Upper lobe of left lung (tissue), 6 donors: ENCODE measurements at regions not wholly inside any gene's neighbourhood (a gene's known extent, or its start where the extent isn't known, plus 50 kb on each side); places are given as distances from the start of the nearest gene placed in this dataset.

Experiments used
- ATAC-seq, 2 donors: fragments of 200-7000 bp; cut with Tn5 transposase; one replicate each; pipeline ENCODE4 v1.9.1; 2022; ENCODE audit warnings: mild to moderate bottlenecking in 2 of 2, moderate library complexity in 2 of 2; ENCODE audit not compliant: low FRiP score in 2 of 2
- DNase-seq, 2 donors: peaks; one replicate each; pipeline ENCODE4 v3.0.0-alpha.2; 2019 to 2020
- H3K27ac ChIP-seq, 4 donors: fragments of 200-600 bp; sonication (generic); one replicate each; pipeline ENCODE4 v1.5.1; 2016 to 2019
- H3K27me3 ChIP-seq, 4 donors: fragments of 200-600 bp; sonication (generic); one replicate each; pipeline ENCODE4 v1.5.1; 2017 to 2019
- H3K36me3 ChIP-seq, 4 donors: fragments of 200-600 bp; sonication (generic); one replicate each; pipeline ENCODE4 v1.5.1; 2016 to 2019
- H3K4me1 ChIP-seq, 4 donors: fragments of 200-600 bp; sonication (generic); one replicate each; pipeline ENCODE4 v1.5.1; 2018 to 2019
- H3K4me3 ChIP-seq, 4 donors: fragments of 200-600 bp; sonication (generic); one replicate each; pipeline ENCODE4 v1.5.1; 2017 to 2019; ENCODE audit warnings: mild to moderate bottlenecking in 2 of 4, moderate library complexity in 1 of 4
- H3K9me3 ChIP-seq, 4 donors: fragments of 200-600 bp; sonication (generic); one replicate each; pipeline ENCODE4 v1.5.1; 2018 to 2019
- CTCF ChIP-seq, 6 experiments: fragments of 450-650 bp in 4 of 6; fragments of 200-600 bp in 2 of 6; sonication (generic) in 2 of 6; IDR thresholded peaks; one replicate each; pipeline ENCODE4 v1.5.1; 2016 to 2019; ENCODE audit warnings: antibody characterized with exemption in 6 of 6
- EP300 ChIP-seq, 4 donors: sonication (generic); formaldehyde crosslinking; IDR thresholded peaks; one replicate each; pipeline ENCODE4 v1.5.1; 2017; ENCODE audit warnings: antibody characterized with exemption in 4 of 4, control low read depth in 2 of 4
- POLR2A ChIP-seq, 4 donors: fragments of 450-650 bp; IDR thresholded peaks; one replicate each; pipeline ENCODE4 v1.5.1; 2016 to 2017; ENCODE audit warnings: antibody characterized with exemption in 4 of 4, mild to moderate bottlenecking in 2 of 4
- POLR2AphosphoS5 ChIP-seq, 2 donors: sonication (generic); formaldehyde crosslinking; IDR thresholded peaks; one replicate each; pipeline ENCODE4 v1.5.1; 2017; ENCODE audit warnings: antibody characterized with exemption in 2 of 2
- WGBS, 2 donors: methylation state at CpG; one replicate each; pipeline ENCODE4 v1.1.5; 2017 to 2018; 5-methylcytosine and 5-hydroxymethylcytosine counted together
- donor health status: DM: no; HTN: no; CAD: no; lungs with moderate emphysema.
- donor health status: DM: no; HTN: yes; CAD: no; lungs with severe emphysema.

GRCh38 chr4:187451776-187452175 is 543.8 kb upstream of the ZFP42 start:
- DNase-seq (no peak), ATAC-seq (no peak)
- no peaks in the 10 kb centered on the region for H3K27me3 ChIP-seq
- H3K27ac ChIP-seq, result no peak overlapping the region
- H3K36me3 ChIP-seq, result no peaks in the 10 kb centered on the region
- H3K9me3 ChIP-seq, result no peaks in the 10 kb centered on the region
- H3K4me1 ChIP-seq, result no peaks in the 10 kb centered on the region
- no peak overlapping the region for H3K4me3 ChIP-seq
- TF ChIP-seq POLR2AphosphoS5 (IDR thresholded peaks at IDR 0.05) (no peak), EP300 (IDR thresholded peaks at IDR 0.05) (no peak), POLR2A (IDR thresholded peaks at IDR 0.05) (no peak), CTCF (IDR thresholded peaks at IDR 0.05) (no peak)
- WGBS, 2 donors, result 89 to 97% methylated on average over 8 of the region's 8 CpGs

GRCh38 chr4:187460016-187460415 is 535.6 kb upstream of the ZFP42 start:
- WGBS, 2 donors, result 74 to 83% methylated on average over 3 of the region's 3 CpGs
- no peaks in the 10 kb centered on the region for H3K4me1 ChIP-seq
- DNase-seq, result no peak
- no peak for TF ChIP-seq EP300 (IDR thresholded peaks at IDR 0.05)
- TF ChIP-seq POLR2AphosphoS5 (IDR thresholded peaks at IDR 0.05), result no peak
- no peaks in the 10 kb centered on the region for H3K27me3 ChIP-seq
- no peaks in the 10 kb centered on the region for H3K36me3 ChIP-seq
- no peak for ATAC-seq
- H3K9me3 ChIP-seq, result no peaks in the 10 kb centered on the region
- no peak overlapping the region for H3K27ac ChIP-seq
- no peak overlapping the region for H3K4me3 ChIP-seq

GRCh38 chr4:187464573-187464972 is 531.0 kb upstream of the ZFP42 start:
- ATAC-seq, result no peak
- no peak overlapping the region for H3K4me3 ChIP-seq
- no peaks in the 10 kb centered on the region for H3K27me3 ChIP-seq
- no peaks in the 10 kb centered on the region for H3K36me3 ChIP-seq
- no peak overlapping the region for H3K27ac ChIP-seq
- no peaks in the 10 kb centered on the region for H3K4me1 ChIP-seq
- no peaks in the 10 kb centered on the region for H3K9me3 ChIP-seq
- no peak for DNase-seq
- no peak for TF ChIP-seq POLR2AphosphoS5 (IDR thresholded peaks at IDR 0.05)
- no peak for TF ChIP-seq EP300 (IDR thresholded peaks at IDR 0.05)
- no peak for TF ChIP-seq POLR2A (IDR thresholded peaks at IDR 0.05)
- no peak for TF ChIP-seq CTCF (IDR thresholded peaks at IDR 0.05)

GRCh38 chr4:187467224-187467623 is 528.3 kb upstream of the ZFP42 start:
- H3K27me3 ChIP-seq, result no peaks in the 10 kb centered on the region
- no peak for ATAC-seq
- H3K27ac ChIP-seq, result no peak overlapping the region
- TF ChIP-seq CTCF (IDR thresholded peaks at IDR 0.05), result no peak
- H3K9me3 ChIP-seq, result no peaks in the 10 kb centered on the region
- H3K36me3 ChIP-seq, result no peaks in the 10 kb centered on the region
- H3K4me1 ChIP-seq, result no peaks in the 10 kb centered on the region
- WGBS, 2 donors, result 89 to 92% methylated on average over 2 of the region's 2 CpGs
- no peak for DNase-seq
- no peak overlapping the region for H3K4me3 ChIP-seq

- ATAC-seq (no peak), DNase-seq (no peak)
- H3K4me1 ChIP-seq, result no peaks in the 10 kb centered on the region
- no peak for TF ChIP-seq EP300 (IDR thresholded peaks at IDR 0.05)
- no peak overlapping the region for H3K27ac ChIP-seq
- no peak overlapping the region for H3K4me3 ChIP-seq
- H3K27me3 ChIP-seq, result no peaks in the 10 kb centered on the region
- WGBS, 2 donors, result 67 to 69% methylated on average over 2 of the region's 2 CpGs
- H3K9me3 ChIP-seq, result no peaks in the 10 kb centered on the region
- H3K36me3 ChIP-seq, result no peaks in the 10 kb centered on the region
These were observed 525.9 kb upstream of the ZFP42 start for GRCh38 chr4:187469627-187470026.

GRCh38 chr4:187470061-187470460 is 525.5 kb upstream of the ZFP42 start:
- Histone ChIP-seq H3K9me3 (no peaks in the 10 kb centered on the region), H3K36me3 (no peaks in the 10 kb centered on the region), H3K4me3 (no peak overlapping the region), H3K27me3 (no peaks in the 10 kb centered on the region), H3K27ac (no peak overlapping the region), H3K4me1 (no peaks in the 10 kb centered on the region)
- TF ChIP-seq POLR2AphosphoS5 (IDR thresholded peaks at IDR 0.05) (no peak), POLR2A (IDR thresholded peaks at IDR 0.05) (no peak), CTCF (IDR thresholded peaks at IDR 0.05) (no peak), EP300 (IDR thresholded peaks at IDR 0.05) (no peak)
- DNase-seq (no peak), ATAC-seq (no peak)
- WGBS, 2 donors, result 88 to 98% methylated on average over 3 of the region's 3 CpGs
